Bronchial epithelial cell (primary cell): ENCODE measurements at regions not wholly inside any gene's neighbourhood (a gene's known extent, or its start where the extent isn't known, plus 50 kb on each side); places are given as distances from the start of the nearest gene placed in this dataset.

Experiments used
- DNase-seq: peaks from one replicate; pipeline ENCODE4 v3.0.0-alpha.2; 2010; ENCODE audit warnings: low read depth
- FAIRE-seq: peaks from 2 replicates; lab custom pipeline; 2011; peaks lifted over from hg19 to GRCh38; lab: Jason Lieb, UNC
- H3K27me3 ChIP-seq: 2 replicates; pipeline ENCODE4 v1.5.1; 2011; ENCODE audit warnings: low read length; ENCODE audit not compliant: control insufficient read depth, insufficient read depth
- H3K36me3 ChIP-seq: 2 replicates; pipeline ENCODE4 v1.5.1; 2011; ENCODE audit warnings: low read length; ENCODE audit not compliant: control insufficient read depth, insufficient read depth
- H3K4me3 ChIP-seq: 2 replicates; pipeline ENCODE4 v1.5.1; 2011; ENCODE audit warnings: mild to moderate bottlenecking, low read depth, low read length, control low read depth
- TF ChIP-seq, protein P1 (sequence below): IDR thresholded peaks from 2 replicates; pipeline ENCODE4 v1.5.1; 2011; ENCODE audit warnings: mild to moderate bottlenecking, moderate library complexity, low read length, control low read depth, inconsistent platforms; ENCODE audit not compliant: insufficient read depth, severe bottlenecking

- Histone ChIP-seq H3K4me3 (no peak overlapping the region), H3K27me3 (no peaks in the 10 kb centered on the region), H3K36me3 (no peaks in the 10 kb centered on the region)
- FAIRE-seq (no peak), DNase-seq (no peak)
- TF ChIP-seq, protein P1, sequence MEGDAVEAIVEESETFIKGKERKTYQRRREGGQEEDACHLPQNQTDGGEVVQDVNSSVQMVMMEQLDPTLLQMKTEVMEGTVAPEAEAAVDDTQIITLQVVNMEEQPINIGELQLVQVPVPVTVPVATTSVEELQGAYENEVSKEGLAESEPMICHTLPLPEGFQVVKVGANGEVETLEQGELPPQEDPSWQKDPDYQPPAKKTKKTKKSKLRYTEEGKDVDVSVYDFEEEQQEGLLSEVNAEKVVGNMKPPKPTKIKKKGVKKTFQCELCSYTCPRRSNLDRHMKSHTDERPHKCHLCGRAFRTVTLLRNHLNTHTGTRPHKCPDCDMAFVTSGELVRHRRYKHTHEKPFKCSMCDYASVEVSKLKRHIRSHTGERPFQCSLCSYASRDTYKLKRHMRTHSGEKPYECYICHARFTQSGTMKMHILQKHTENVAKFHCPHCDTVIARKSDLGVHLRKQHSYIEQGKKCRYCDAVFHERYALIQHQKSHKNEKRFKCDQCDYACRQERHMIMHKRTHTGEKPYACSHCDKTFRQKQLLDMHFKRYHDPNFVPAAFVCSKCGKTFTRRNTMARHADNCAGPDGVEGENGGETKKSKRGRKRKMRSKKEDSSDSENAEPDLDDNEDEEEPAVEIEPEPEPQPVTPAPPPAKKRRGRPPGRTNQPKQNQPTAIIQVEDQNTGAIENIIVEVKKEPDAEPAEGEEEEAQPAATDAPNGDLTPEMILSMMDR: no peak
Measured at GRCh38 chr6:134830194-134830593, 119.7 kb downstream of the ALDH8A1 start.

DNA sequence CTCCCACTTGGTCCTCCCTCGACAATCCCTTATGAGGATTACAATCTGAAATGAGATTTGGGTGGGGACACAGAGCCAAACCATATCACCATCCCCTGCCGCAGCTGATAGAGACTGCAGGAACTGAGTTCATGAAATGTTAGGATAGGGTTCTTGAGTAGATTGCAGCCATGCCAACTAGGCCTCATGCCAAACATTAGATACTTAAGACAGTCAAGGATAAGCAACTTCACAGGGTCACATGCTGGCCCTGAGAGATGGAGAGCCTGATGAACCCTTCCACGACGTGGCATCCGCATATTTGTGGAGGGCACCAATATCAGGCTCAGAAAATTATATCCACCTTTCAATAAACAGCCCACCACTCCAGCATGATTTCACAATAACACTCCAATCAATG is 121.3 kb downstream of the ALDH8A1 start:
- Histone ChIP-seq H3K27me3 (no peaks in the 10 kb centered on the region), H3K36me3 (no peaks in the 10 kb centered on the region), H3K4me3 (no peak overlapping the region)
- FAIRE-seq (no peak), DNase-seq (no peak)
- TF ChIP-seq, protein P1: no peak

DNA sequence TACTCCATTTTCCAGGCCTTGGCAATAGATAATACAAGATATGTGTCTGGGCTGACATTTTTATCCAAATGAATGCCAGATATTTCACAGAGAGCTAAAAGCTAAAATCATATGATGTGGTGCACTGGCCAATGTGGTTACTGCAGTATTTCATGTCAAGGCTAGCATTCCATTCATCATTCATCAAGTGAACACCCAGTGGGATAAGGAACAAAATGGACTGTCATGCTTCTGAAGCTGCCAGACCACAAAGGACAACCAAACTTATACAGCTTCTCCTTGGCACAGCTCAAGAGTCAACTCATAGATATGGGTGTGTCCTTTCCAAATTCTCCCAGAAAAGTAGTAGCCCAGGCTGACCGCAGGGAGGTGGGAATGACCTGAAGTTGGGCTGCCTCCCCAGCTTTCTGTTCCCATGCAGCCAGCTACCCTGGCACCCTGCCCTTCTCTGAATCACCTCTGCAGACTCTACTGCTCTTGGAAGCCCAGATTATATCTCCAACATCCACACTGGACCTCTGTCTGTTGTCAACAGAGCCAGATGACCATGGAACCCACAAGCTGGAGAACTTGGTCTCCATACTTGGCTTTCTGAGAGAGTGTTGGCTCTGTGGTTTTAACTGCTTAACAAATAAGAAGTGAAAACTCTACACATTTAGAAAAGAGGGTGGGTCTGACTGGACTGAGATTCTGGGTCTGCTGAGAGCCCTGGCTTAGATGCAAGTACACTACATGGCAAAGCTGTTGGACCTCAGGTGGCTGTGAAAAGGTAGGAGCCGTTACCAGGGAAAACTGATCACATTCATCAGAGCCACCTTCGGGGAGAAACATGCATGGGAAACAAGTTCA is 122.8 kb downstream of the ALDH8A1 start:
- Histone ChIP-seq H3K4me3 (no peak overlapping the region), H3K27me3 (no peaks in the 10 kb centered on the region), H3K36me3 (no peaks in the 10 kb centered on the region)
- FAIRE-seq (peak; percentile 7), DNase-seq (peak; percentile 76)
- TF ChIP-seq, protein P1: peak; percentile 19

- Histone ChIP-seq H3K4me3 (no peak overlapping the region), H3K36me3 (no peaks in the 10 kb centered on the region), H3K27me3 (no peaks in the 10 kb centered on the region)
- DNase-seq (no peak), FAIRE-seq (no peak)
- TF ChIP-seq, protein P1: no peak
Measured at GRCh38 chr6:134823710-134824034, 126.2 kb downstream of the ALDH8A1 start.

GRCh38 chr6:134822920-134823709 is 126.8 kb downstream of the ALDH8A1 start:
- FAIRE-seq (no peak), DNase-seq (peak; percentile 79)
- no peaks in the 10 kb centered on the region for H3K36me3 ChIP-seq
- H3K4me3 ChIP-seq: no peak overlapping the region
- no peaks in the 10 kb centered on the region for H3K27me3 ChIP-seq
- TF ChIP-seq, protein P1: peak; percentile 93
